ENCODE measurements at regions not wholly inside any gene's neighbourhood (a gene's known extent, or its start where the extent isn't known, plus 50 kb on each side); places are given as distances from the start of the nearest gene placed in this dataset.

- Histone ChIP-seq H3K4me2 (no peak overlapping the region), H3K79me2 (replicated peaks; ENCODE audit: insufficient read depth) (no peaks in the 10 kb centered on the region), H3K4me1 (ENCODE audit: insufficient read depth) (no peaks in the 10 kb centered on the region), H3K27ac (ENCODE audit: low read depth) (no peak overlapping the region), H3K4me3 (no peak overlapping the region), H3F3A (replicated peaks; ENCODE audit: low read depth) (no peaks in the 10 kb centered on the region), H2AFZ (peak overlapping the region; percentile 52), H4K20me1 (replicated peaks; ENCODE audit: insufficient read depth) (no peaks in the 10 kb centered on the region), H3K36me3 (ENCODE audit: insufficient read depth) (no peaks in the 10 kb centered on the region), H3K9me2 (ENCODE audit: insufficient read depth) (peaks cover 13% of the 10 kb centered on the region), H3K27me3 (ENCODE audit: insufficient read depth) (no peaks in the 10 kb centered on the region)
- Mint-ChIP-seq H3K27ac (no peak overlapping the region), H3K4me1 (no peaks in the 10 kb centered on the region; the same call in 2 of the 3 replicates), H3K4me3 (no peak overlapping the region), H3K36me3 (ENCODE audit: low read depth) (no peaks in the 10 kb centered on the region; the same call in 2 of the 3 replicates), H3K27me3 (ENCODE audit: insufficient read depth, low read depth, poor library complexity) (peaks cover 6% of the 10 kb centered on the region), H3K9me3 (no peaks in the 10 kb centered on the region)
- ATAC-seq (no peak), DNase-seq (ENCODE audit: low spot score) (no peak)
- TF ChIP-seq POLR2AphosphoS5 (IDR thresholded peaks at IDR 0.05; ENCODE audit: low read depth) (no peak), CTCF (conservative IDR thresholded peaks at IDR 0.05; ENCODE audit: low read depth in 2 of 2) (no peak), EZH2 (IDR thresholded peaks at IDR 0.05; ENCODE audit: low read depth, unreplicated experiment) (no peak), ZNF114 (CRISPR knock-in tag; IDR thresholded peaks at IDR 0.05) (no peak), ETS1 (IDR thresholded peaks at IDR 0.05) (no peak), ZNF462 (CRISPR knock-in tag; IDR thresholded peaks at IDR 0.05) (no peak), CREB1 (CRISPR knock-in tag; IDR thresholded peaks at IDR 0.05; ENCODE audit: low read depth) (no peak), EZH2phosphoT487 (IDR thresholded peaks at IDR 0.05; ENCODE audit: unreplicated experiment) (no peak), ZNF331 (CRISPR knock-in tag; IDR thresholded peaks at IDR 0.05; ENCODE audit: low read depth) (no peak), JUNB (IDR thresholded peaks at IDR 0.05; ENCODE audit: unreplicated experiment) (no peak), STAT1 (IDR thresholded peaks at IDR 0.05; ENCODE audit: unreplicated experiment) (no peak), NANOG (IDR thresholded peaks at IDR 0.05; ENCODE audit: borderline replicate concordance) (no peak)
- TF ChIP-seq, protein P1, sequence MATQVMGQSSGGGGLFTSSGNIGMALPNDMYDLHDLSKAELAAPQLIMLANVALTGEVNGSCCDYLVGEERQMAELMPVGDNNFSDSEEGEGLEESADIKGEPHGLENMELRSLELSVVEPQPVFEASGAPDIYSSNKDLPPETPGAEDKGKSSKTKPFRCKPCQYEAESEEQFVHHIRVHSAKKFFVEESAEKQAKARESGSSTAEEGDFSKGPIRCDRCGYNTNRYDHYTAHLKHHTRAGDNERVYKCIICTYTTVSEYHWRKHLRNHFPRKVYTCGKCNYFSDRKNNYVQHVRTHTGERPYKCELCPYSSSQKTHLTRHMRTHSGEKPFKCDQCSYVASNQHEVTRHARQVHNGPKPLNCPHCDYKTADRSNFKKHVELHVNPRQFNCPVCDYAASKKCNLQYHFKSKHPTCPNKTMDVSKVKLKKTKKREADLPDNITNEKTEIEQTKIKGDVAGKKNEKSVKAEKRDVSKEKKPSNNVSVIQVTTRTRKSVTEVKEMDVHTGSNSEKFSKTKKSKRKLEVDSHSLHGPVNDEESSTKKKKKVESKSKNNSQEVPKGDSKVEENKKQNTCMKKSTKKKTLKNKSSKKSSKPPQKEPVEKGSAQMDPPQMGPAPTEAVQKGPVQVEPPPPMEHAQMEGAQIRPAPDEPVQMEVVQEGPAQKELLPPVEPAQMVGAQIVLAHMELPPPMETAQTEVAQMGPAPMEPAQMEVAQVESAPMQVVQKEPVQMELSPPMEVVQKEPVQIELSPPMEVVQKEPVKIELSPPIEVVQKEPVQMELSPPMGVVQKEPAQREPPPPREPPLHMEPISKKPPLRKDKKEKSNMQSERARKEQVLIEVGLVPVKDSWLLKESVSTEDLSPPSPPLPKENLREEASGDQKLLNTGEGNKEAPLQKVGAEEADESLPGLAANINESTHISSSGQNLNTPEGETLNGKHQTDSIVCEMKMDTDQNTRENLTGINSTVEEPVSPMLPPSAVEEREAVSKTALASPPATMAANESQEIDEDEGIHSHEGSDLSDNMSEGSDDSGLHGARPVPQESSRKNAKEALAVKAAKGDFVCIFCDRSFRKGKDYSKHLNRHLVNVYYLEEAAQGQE (IDR thresholded peaks at IDR 0.05; ENCODE audit: unreplicated experiment): no peak
These were observed 160.9 kb downstream of the QRSL1 start for GRCh38 chr6:106790149-106790770.

Data from GM23338 (cell line).